ENCODE measurements at regions not wholly inside any gene's neighbourhood (a gene's known extent, or its start where the extent isn't known, plus 50 kb on each side); places are given as distances from the start of the nearest gene placed in this dataset.
A peak's percentile ranks its signal among the peaks of the same experiment; 100 is the strongest.

DNA sequence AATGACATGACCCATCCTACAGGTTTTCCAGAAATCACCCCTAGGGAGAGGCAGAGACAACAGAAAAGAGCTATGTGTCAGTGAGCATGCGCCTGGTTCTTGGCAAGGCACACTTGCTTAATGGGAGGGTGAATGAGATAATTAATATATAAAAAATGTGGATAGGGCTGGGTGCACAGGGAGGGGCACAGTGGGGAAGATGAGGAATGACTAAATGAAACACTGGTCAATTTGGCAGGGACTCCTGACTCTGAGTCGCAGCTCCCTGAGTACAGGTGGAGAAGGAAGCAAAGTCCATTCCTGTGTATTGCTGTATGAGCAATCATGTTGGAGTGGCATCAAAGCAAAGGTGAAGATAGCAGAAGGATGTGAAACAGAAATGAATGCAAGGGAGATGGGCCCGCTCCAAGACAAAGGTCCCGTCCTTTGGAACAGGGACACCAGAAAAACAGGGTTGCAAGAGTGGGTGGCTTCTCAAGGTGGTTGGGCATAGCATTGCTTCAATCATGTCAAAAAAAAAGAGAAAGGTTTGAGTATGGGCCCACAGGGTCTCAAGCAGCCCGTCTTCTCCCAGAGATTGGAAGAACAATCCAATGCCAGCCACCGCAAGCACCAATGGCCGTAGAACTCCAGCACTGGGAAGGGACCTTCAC, 278.4 kb upstream of the AGTR2 start:
- intact Hi-C loops (cut with DNase I; ENCODE audit: low total_unique reads): no loop called here
- peak; percentile 55 for DNase-seq
- no peaks in the 10 kb centered on the region for H3K27me3 ChIP-seq
- in situ Hi-C loops (cut with MboI; ENCODE audit: low pct_ligation_motif_present in 1 of 4, low pct_unique_long_range_greater_than_20kb in 1 of 4, low sequenced_read_pairs in 3 of 4): no loop called here
- TF ChIP-seq POLR2AphosphoS5 (IDR thresholded peaks at IDR 0.05): peak in 1 of 3 donors; percentile 51
- no peak for TF ChIP-seq POLR2A (IDR thresholded peaks at IDR 0.05)
- WGBS, 2 donors (ENCODE audit: low coverage in 1 of 2): 62% methylated on average over 7 of the region's 7 CpGs; no CpG with 5 or more reads in 1 of the 2 donors
- peak overlapping the region in 2 of 4 donors; percentile 75 to 76 for H3K27ac ChIP-seq
- H3K9me3 ChIP-seq: no peaks in the 10 kb centered on the region
- H3K4me3 ChIP-seq: peak overlapping the region in 1 of 4 donors; percentile 20
- no peaks in the 10 kb centered on the region for H3K36me3 ChIP-seq
- peaks cover 0 to 5% (median 0%) of the 10 kb centered on the region in 4 donors for H3K4me1 ChIP-seq

- DNase-seq: peak; percentile 81
- in situ Hi-C loops (cut with MboI; ENCODE audit: low pct_ligation_motif_present in 1 of 4, low pct_unique_long_range_greater_than_20kb in 1 of 4, low sequenced_read_pairs in 3 of 4): no loop called here
- peaks cover 0 to 5% (median 0%) of the 10 kb centered on the region in 4 donors for H3K4me1 ChIP-seq
- H3K36me3 ChIP-seq: no peaks in the 10 kb centered on the region
- WGBS, 2 donors (ENCODE audit: low coverage in 1 of 2): 34% methylated on average over 11 of the region's 13 CpGs; no CpG with 5 or more reads in 1 of the 2 donors
- intact Hi-C loops (cut with DNase I; ENCODE audit: low total_unique reads): no loop called here
- TF ChIP-seq POLR2AphosphoS5 (IDR thresholded peaks at IDR 0.05) (peak in 1 of 3 donors; percentile 35), CTCF (IDR thresholded peaks at IDR 0.05) (peak in 4 of 5 experiments; percentile 16 to 56 (median 29)), EP300 (IDR thresholded peaks at IDR 0.05; ENCODE audit: low read depth) (no peak), POLR2A (IDR thresholded peaks at IDR 0.05) (no peak)
- no peaks in the 10 kb centered on the region for H3K9me3 ChIP-seq
- peak overlapping the region in 2 of 4 donors; percentile 75 to 76 for H3K27ac ChIP-seq
- H3K4me3 ChIP-seq: peak overlapping the region in 1 of 4 donors; percentile 20
- H3K27me3 ChIP-seq: no peaks in the 10 kb centered on the region
These were observed 277.5 kb upstream of the AGTR2 start for GRCh38 chrX:115892787-115893671.

- peaks cover 0 to 5% (median 0%) of the 10 kb centered on the region in 4 donors for H3K4me1 ChIP-seq
- H3K4me3 ChIP-seq: no peak overlapping the region
- H3K9me3 ChIP-seq: no peaks in the 10 kb centered on the region
- intact Hi-C loops (cut with DNase I; ENCODE audit: low total_unique reads): no loop called here
- 41% methylated on average over 4 of the region's 4 CpGs; no CpG with 5 or more reads in 1 of the 2 donors for WGBS, 2 donors (ENCODE audit: low coverage in 1 of 2)
- peak; percentile 31 for DNase-seq
- in situ Hi-C loops (cut with MboI; ENCODE audit: low pct_ligation_motif_present in 1 of 4, low pct_unique_long_range_greater_than_20kb in 1 of 4, low sequenced_read_pairs in 3 of 4): no loop called here
- TF ChIP-seq CTCF (IDR thresholded peaks at IDR 0.05): peak in 1 of 5 experiments; percentile 24
- no peak for TF ChIP-seq POLR2A (IDR thresholded peaks at IDR 0.05)
- H3K27me3 ChIP-seq: no peaks in the 10 kb centered on the region
- H3K27ac ChIP-seq: no peak overlapping the region
- H3K36me3 ChIP-seq: no peaks in the 10 kb centered on the region
These were observed 276.5 kb upstream of the AGTR2 start for GRCh38 chrX:115894087-115894486.

DNA sequence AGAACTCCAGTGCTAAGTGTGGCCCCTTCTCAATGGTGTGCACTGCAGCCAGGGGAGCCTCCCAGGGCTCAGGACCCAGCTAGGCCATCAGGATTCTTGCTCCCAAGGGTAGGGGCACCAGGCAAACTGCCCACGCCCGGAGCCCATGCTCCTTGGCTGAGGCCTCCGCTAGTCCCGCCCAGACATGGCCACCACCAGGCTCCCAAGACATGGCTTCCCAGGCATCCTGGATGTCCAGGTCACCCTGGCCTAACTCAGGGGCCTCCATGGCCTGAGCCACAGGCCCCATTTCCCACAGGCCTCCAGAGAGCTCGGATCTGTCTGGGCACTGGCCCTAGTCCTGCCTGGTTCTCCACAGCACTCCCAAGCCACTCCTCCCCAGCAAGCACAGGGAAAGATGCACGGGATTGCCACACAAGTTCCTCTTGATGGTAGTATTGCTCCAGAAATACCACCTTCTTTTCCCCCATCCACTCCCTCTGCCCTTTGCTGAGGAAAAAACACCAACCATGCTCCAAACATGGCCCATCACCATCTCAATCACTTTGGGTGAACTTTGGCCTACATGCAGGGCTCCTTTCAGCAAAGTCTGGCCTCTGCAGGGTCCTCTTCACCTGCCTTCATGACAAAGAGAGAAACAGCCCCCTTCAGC, 274.7 kb upstream of the AGTR2 start:
- H3K27ac ChIP-seq: no peak overlapping the region
- TF ChIP-seq POLR2AphosphoS5 (IDR thresholded peaks at IDR 0.05) (no peak), EP300 (IDR thresholded peaks at IDR 0.05; ENCODE audit: low read depth) (no peak), POLR2A (IDR thresholded peaks at IDR 0.05) (no peak), CTCF (IDR thresholded peaks at IDR 0.05) (no peak)
- H3K36me3 ChIP-seq: no peaks in the 10 kb centered on the region
- DNase-seq: no peak
- intact Hi-C loops (cut with DNase I; ENCODE audit: low total_unique reads) (no loop called here), in situ Hi-C loops (cut with MboI; ENCODE audit: low pct_ligation_motif_present in 1 of 4, low pct_unique_long_range_greater_than_20kb in 1 of 4, low sequenced_read_pairs in 3 of 4) (no loop called here)
- no peaks in the 10 kb centered on the region for H3K27me3 ChIP-seq
- H3K9me3 ChIP-seq: no peaks in the 10 kb centered on the region
- WGBS, 2 donors (ENCODE audit: low coverage in 1 of 2): 91% methylated on average over 5 of the region's 6 CpGs; no CpG with 5 or more reads in 1 of the 2 donors
- H3K4me3 ChIP-seq: no peak overlapping the region
- peaks cover 0 to 5% (median 0%) of the 10 kb centered on the region in 4 donors for H3K4me1 ChIP-seq

Measured in transverse colon (tissue), 4 donors.